Cerebellar nuclear complex (tissue), 1 donor: ENCODE measurements at regions not wholly inside any gene's neighbourhood (a gene's known extent, or its start where the extent isn't known, plus 50 kb on each side); places are given as distances from the start of the nearest gene placed in this dataset.

ENCODE experiments used
- DNase-seq, 2 experiments: peaks; one replicate each; lab custom pipeline; 2025; lab: John Stamatoyannopoulos, UW

- DNase-seq: no peak
Observed at GRCh38 chr10:128661404-128662197, 535.4 kb upstream of the MKI67 start.

GRCh38 chr10:128662520-128662919 is 536.3 kb upstream of the MKI67 start:
- DNase-seq: no peak

GRCh38 chr10:128664729-128665128 is 538.5 kb upstream of the MKI67 start:
- no peak for DNase-seq

- no peak for DNase-seq
Observed at GRCh38 chr10:128675405-128675804, 549.2 kb upstream of the MKI67 start.

- no peak for DNase-seq
Observed at GRCh38 chr10:128680116-128680515, 553.9 kb upstream of the MKI67 start.

GRCh38 chr10:128684215-128684614 is 558.0 kb upstream of the MKI67 start:
- DNase-seq: no peak

- no peak for DNase-seq
Observed at GRCh38 chr10:128686630-128687278, 560.5 kb upstream of the MKI67 start.

GRCh38 chr10:128687408-128687807 is 561.2 kb upstream of the MKI67 start:
- no peak for DNase-seq

GRCh38 chr10:128687927-128688549 is 561.8 kb upstream of the MKI67 start:
- DNase-seq: no peak

GRCh38 chr10:128689667-128690066 is 563.4 kb upstream of the MKI67 start:
- no peak for DNase-seq

GRCh38 chr10:128693493-128694131 is 567.4 kb upstream of the MKI67 start:
- no peak for DNase-seq

- no peak for DNase-seq
Observed at GRCh38 chr10:128694168-128694850, 568.1 kb upstream of the MKI67 start.

GRCh38 chr10:128694851-128695725 is 568.9 kb upstream of the MKI67 start:
- no peak for DNase-seq

GRCh38 chr10:128695931-128696330 is 569.7 kb upstream of the MKI67 start:
- DNase-seq: no peak

GRCh38 chr10:128697437-128697836 is 571.2 kb upstream of the MKI67 start:
- no peak for DNase-seq

GRCh38 chr10:128701381-128701780 is 575.2 kb upstream of the MKI67 start:
- no peak for DNase-seq

GRCh38 chr10:128701837-128702236 is 575.6 kb upstream of the MKI67 start:
- DNase-seq: no peak

- no peak for DNase-seq
Observed at GRCh38 chr10:128704716-128705115, 578.5 kb upstream of the MKI67 start.

GRCh38 chr10:128708182-128708581 is 582.0 kb upstream of the MKI67 start:
- DNase-seq: no peak

- DNase-seq: no peak
Observed at GRCh38 chr10:128709686-128710085, 583.5 kb upstream of the MKI67 start.
